ENCODE measurements at regions not wholly inside any gene's neighbourhood (a gene's known extent, or its start where the extent isn't known, plus 50 kb on each side); places are given as distances from the start of the nearest gene placed in this dataset.

DNA sequence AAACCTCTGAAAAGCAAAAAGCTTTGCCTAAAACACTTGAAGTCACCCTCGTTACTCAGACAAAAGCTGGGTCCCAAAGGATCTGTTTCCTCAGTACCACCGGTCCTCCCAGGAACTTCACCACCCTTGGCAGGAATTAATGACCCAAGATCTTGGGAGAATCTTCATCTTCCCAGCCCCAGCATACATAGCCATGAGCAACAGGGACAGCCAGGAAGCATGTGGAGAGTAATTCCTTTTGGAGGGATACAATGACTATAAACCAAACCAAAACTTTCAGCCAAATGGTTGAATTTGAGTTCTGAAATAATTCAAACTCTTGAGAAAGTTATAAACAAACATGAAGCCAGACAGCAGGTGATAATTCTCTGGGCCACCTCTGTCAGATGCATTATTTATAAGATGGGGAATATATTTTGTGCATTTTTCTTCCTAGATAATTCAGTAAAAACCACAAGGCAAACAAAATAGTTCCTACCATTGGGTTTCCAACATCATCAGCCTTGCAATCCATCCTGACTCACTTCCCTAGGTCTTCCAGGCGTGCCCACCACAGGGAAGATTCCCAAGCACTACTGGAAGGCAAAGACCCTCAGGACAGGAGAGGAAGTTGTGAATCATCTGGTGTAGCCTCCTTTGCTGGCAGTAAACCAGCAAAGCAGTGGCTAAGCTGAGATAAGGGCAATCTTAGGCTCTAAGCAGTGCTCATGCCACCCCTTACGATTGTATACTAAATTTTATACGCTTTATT is 71.7 kb upstream of the DRD2 start:
- Mint-ChIP-seq H3K36me3 (ENCODE audit: low read depth) (no peaks in the 10 kb centered on the region), H3K9me3 (no peaks in the 10 kb centered on the region), H3K27me3 (peaks cover 45% of the 10 kb centered on the region), H3K27ac (no peak overlapping the region), H3K4me1 (no peaks in the 10 kb centered on the region), H3K4me3 (no peak overlapping the region)
- DNase-seq, result no peak
- CTCF ChIA-PET, result no interaction called here
- POLR2A ChIA-PET, result no interaction called here

DNA sequence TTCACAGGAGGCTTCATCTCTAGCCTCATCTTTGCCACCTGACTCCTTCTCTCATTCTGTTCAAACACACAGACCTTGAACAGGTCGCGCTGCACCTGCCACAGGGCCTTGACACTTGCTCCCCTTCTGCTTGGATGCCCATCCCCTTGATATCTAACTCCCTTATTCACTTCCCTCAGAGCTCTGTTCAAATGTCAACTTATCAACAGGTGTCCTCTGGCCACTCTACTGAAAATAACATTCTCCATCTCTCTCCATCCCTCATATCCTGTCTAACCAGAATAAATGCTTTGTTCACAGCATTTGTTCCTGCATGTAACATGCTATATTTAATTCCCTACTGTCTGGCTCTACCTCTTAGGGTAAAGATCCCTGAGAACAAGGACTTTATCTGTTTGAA is 67.2 kb upstream of the DRD2 start:
- H3K9me3 Mint-ChIP-seq, result no peaks in the 10 kb centered on the region
- no peak overlapping the region for H3K4me3 Mint-ChIP-seq
- peaks cover 35% of the 10 kb centered on the region for H3K27me3 Mint-ChIP-seq
- H3K27ac Mint-ChIP-seq, result no peak overlapping the region
- H3K4me1 Mint-ChIP-seq, result no peaks in the 10 kb centered on the region
- ChIA-PET POLR2A (no interaction called here), CTCF (no interaction called here)
- DNase-seq, result no peak
- H3K36me3 Mint-ChIP-seq (ENCODE audit: low read depth), result no peaks in the 10 kb centered on the region

DNA sequence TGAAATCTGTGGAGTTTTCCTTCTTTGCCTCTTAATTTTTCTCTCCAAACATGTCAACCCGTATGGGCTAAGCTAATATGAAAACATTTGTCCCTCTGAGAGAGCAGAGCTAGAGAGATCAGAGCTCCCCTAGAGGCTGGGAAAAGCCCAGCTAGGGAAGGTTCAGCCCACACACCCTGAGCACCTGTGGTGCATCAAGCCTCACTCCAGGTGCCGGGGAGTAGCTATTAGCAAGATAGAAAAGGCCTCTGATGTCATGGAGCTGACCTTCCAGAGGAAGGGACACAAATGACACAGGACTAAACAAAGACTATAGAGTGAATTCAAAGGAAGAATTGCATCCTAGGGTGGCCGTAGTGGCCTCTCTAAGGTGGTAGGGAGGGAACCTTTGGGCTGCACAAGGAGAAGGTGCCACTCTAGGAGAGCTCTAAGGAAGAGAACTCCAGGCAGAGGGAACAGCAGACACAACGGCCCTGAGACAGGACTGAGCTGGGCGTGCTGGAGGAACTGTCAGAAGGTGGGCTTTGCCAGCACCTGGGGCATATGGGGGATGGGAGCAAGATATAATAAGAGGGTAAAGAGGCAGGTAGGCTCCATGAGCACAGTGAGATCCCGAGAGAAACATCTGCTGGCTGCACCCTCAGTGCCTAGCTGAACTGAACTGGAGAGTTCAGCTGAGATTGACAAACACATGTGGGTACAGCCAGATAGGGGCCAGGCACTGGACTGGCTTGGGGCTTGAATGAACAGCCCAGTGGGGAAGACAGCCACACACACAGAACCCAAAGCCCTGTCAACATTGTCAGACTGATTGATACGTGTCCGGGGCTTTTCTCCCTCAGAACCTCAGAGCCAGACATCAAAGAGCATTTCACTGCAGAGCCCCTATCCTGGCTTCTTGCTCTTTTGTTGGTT is 65.5 kb upstream of the DRD2 start:
- Mint-ChIP-seq H3K4me1 (no peaks in the 10 kb centered on the region), H3K36me3 (ENCODE audit: low read depth) (no peaks in the 10 kb centered on the region), H3K27me3 (peaks cover 31% of the 10 kb centered on the region), H3K9me3 (no peaks in the 10 kb centered on the region), H3K4me3 (no peak overlapping the region), H3K27ac (no peak overlapping the region)
- CTCF ChIA-PET, result interaction anchor here (1.2 to 1.5 kb wide), 2 partner anchors 10 to 233 kb away, joined by 4 to 7 read pairs; partner anchors contain the start of gene ZW10
- DNase-seq, result no peak
- POLR2A ChIA-PET, result no interaction called here

DNA sequence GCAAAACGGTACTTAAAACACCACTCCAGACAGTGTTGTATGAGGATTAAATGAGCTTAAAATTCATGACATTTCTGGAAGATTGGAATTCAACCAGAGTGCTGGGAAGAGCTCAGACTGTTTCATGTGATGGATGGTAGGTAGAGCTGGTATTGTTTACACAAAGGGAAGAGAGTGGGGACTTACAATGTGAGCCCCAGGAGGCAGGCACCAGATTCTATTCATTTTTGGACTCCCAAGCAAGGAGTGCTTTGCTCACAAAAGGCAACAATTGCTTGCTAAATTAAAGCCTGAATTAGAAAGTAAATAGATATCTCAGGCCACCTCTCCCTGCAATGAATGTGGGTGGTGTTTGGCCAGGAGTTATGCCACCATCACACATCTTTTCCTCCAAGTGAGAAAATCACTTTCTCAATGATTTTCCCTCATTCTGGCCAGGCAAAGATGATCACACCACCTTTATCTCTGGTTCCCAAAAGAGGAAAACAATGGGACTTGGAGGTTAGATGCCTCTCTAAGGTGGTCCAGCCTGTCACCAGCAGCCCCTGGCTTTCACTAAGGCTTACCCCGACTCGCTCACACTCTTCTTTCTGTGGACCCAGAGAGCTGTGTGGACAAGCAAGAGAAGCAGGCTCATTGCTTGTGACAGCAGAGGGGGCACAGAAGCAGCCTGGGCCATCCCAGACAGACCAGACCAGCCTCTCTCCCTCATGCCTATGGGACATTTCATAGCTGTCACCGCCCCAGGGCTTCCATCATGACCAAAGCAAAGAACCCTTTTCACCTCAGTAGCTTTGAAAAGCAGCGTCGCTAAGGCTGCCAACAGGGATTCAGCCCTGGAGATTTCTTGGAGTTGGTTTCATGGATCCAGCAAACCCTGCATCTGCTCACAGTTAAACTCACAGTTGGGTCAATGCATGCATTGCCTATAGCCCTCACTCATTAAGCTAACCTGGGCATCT is 63.5 kb upstream of the DRD2 start:
- CTCF ChIA-PET, result no interaction called here
- Mint-ChIP-seq H3K4me3 (no peak overlapping the region), H3K4me1 (no peaks in the 10 kb centered on the region), H3K9me3 (no peaks in the 10 kb centered on the region), H3K27ac (no peak overlapping the region), H3K27me3 (peaks cover 33% of the 10 kb centered on the region), H3K36me3 (ENCODE audit: low read depth) (no peaks in the 10 kb centered on the region)
- no peak for DNase-seq
- POLR2A ChIA-PET, result no interaction called here

DNA sequence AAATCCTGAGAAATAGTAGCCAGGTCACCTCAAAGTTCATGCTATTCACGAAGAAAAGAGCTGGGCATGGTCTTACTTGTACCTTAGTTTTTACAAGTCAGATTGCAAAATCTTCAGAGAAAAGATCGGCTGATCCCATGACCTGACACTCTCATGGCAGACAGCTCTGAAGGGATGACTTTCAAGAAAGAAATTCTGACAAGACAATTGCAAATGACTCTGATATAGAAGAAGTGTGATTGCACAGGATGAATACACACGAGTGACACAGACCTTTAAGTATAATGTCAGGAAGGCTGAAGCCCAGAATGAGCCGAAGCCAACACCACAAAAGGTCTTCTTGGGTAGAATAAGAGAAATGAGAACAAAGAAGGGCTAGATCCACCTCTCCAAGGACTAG is 59.4 kb upstream of the DRD2 start:
- Mint-ChIP-seq H3K9me3 (no peaks in the 10 kb centered on the region), H3K4me3 (no peak overlapping the region), H3K4me1 (no peaks in the 10 kb centered on the region), H3K27ac (no peak overlapping the region), H3K27me3 (peaks cover 35% of the 10 kb centered on the region), H3K36me3 (ENCODE audit: low read depth) (no peaks in the 10 kb centered on the region)
- ChIA-PET CTCF (interaction anchor here (1.0 to 3.1 kb wide), 2 partner anchors 196 to 228 kb away, joined by 5 to 12 read pairs; no protein-coding TSS in a partner anchor), POLR2A (no interaction called here)
- no peak for DNase-seq

DNA sequence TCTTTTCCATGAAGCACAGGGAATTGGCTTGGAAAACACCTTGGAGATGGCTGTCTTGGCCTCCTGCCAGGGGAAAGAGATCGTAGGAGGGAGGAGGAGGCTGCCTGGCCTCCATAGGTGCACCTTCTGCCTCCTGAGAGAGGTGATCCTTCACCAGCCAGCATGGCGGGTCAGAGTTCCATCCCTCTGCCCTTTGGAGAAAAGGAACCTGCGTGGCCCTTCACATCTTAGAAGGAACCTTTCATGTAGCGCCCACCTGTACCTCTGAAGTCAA is 58.2 kb upstream of the DRD2 start:
- CTCF ChIA-PET, result interaction anchor here (0.6 to 3.1 kb wide), 10 partner anchors 11 to 1245 kb away, joined by 3 to 12 read pairs (median 4); partner anchors contain the start of gene TTC12

DNA sequence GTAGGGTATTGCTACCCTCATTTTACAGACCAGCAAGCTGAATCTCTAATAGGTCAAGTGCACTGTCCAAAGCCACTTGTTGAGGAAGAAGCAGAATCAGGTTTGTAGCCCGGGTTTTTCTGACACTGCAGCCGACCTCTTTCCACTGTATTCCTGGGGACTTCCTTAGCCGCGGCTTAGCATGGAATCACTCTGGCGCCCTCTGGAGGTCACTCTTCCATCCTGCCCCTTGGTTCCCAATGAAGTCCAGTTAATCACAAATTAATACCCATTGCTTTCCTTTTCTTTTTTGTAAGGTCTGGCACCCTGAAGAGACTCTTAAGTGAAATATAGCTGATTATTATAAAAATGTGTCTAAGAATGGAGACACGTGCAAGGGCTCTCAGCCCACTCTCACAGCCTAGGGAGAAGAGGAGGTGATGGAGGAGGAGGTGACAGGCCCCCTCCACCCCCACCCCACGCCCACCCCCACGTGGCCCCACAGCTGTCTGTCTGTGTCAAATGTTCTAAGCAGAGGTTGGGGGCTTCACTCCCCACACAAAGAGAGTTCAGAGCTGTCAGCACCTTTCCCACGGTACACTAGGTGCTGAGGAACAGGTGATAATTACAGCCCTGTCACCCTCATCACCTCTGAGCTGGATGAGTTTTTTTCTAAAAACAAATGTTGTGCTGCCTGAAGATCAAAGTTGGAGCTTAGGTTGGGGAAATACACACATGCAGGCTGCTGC is 57.7 kb upstream of the DRD2 start:
- DNase-seq, result peak; percentile 57
- peaks cover 30% of the 10 kb centered on the region for H3K27me3 Mint-ChIP-seq
- no peaks in the 10 kb centered on the region for H3K4me1 Mint-ChIP-seq
- POLR2A ChIA-PET, result interaction anchor here (1.0 kb wide), 1 partner anchor 12 kb away, joined by 3 read pairs; no protein-coding TSS in a partner anchor
- no peaks in the 10 kb centered on the region for H3K36me3 Mint-ChIP-seq (ENCODE audit: low read depth)
- H3K27ac Mint-ChIP-seq, result no peak overlapping the region
- no peaks in the 10 kb centered on the region for H3K9me3 Mint-ChIP-seq
- CTCF ChIA-PET, result interaction anchor here (0.6 to 3.1 kb wide), 12 partner anchors 10 to 1244 kb away, joined by 3 to 12 read pairs (median 3); partner anchors contain the start of gene TTC12
- no peak overlapping the region for H3K4me3 Mint-ChIP-seq

More for the DNA sequence above, 58.2 kb upstream of the DRD2 start:
- no peaks in the 10 kb centered on the region for H3K9me3 Mint-ChIP-seq
- no peak overlapping the region for H3K4me3 Mint-ChIP-seq
- no peak overlapping the region for H3K27ac Mint-ChIP-seq
- no peaks in the 10 kb centered on the region for H3K4me1 Mint-ChIP-seq
- H3K27me3 Mint-ChIP-seq, result peaks cover 35% of the 10 kb centered on the region
- no peaks in the 10 kb centered on the region for H3K36me3 Mint-ChIP-seq (ENCODE audit: low read depth)
- POLR2A ChIA-PET, result no interaction called here
- DNase-seq, result no peak

DNA sequence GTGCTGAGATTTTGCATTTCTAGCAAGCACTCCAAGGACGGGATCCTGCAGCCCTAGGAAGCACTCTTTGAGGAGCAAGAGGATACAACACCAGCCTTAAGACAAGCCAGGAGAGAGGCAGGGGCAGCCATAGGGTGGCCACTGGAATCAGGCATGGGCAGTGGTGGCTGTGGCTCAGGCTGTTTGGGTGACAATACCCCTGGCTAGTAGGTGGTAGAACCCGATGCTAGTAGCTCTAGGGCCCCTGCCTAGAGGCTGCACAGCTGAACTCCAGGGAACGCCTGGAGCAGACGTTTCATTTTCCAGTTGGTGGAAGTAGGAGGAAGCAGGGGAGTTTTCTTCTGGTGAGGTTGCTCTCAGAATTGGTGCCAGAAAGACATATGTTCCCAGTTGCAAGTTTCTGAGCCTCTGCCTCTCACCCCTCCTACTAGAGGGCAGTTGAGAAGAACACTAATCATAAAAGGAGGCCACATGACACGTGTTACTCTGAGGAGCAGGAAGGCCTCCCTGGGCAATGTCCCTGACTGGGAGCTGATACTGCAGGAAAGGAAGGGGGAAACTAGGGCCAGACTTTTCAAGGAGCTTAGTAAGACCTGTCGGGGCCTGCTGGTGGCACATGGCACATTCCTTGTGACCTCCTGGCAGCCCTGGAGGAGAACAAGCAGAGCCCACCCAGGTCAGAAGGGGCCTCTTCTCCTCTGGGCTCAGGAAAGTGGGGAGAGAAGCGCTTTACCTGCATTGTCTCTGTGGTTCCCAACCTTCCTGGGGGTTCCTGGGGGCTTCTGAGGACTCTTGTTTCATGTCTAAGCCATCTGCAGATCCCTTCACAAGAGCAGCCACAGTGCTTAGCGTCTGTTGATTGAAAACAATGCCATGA is 56.6 kb upstream of the DRD2 start:
- ChIA-PET CTCF (interaction anchor here (0.8 to 3.1 kb wide), 7 partner anchors 9 to 364 kb away, joined by 3 to 12 read pairs (median 4); partner anchors contain the start of gene TTC12), POLR2A (interaction anchor here (1.0 kb wide), 1 partner anchor 11 kb away, joined by 3 read pairs; no protein-coding TSS in a partner anchor)
- Mint-ChIP-seq H3K4me3 (no peak overlapping the region), H3K36me3 (ENCODE audit: low read depth) (no peaks in the 10 kb centered on the region), H3K4me1 (no peaks in the 10 kb centered on the region), H3K27me3 (peaks cover 29% of the 10 kb centered on the region), H3K9me3 (no peaks in the 10 kb centered on the region), H3K27ac (no peak overlapping the region)
- DNase-seq, result no peak

DNA sequence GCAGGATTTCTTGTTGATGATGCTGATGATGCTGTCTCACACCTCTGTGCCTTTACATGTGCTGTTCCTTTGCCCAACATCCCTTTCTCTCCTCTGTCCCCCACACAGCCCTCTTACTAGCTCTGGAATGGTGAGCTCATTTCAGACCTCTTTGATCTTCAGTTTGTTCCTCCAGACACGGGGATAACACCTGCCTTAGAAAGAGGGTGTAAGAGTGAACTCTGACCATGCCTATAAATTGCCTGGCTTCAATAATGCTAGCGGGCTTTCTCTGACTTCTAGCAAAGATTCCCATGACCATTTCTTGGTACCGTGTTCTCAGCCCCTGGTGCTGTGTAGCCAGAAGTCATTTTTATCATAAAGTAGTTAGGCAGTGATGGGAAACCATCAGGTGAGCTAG is 55.9 kb upstream of the DRD2 start:
- H3K27me3 Mint-ChIP-seq, result peaks cover 32% of the 10 kb centered on the region
- no peak overlapping the region for H3K27ac Mint-ChIP-seq
- H3K4me3 Mint-ChIP-seq, result no peak overlapping the region
- H3K4me1 Mint-ChIP-seq, result no peaks in the 10 kb centered on the region
- no peaks in the 10 kb centered on the region for H3K9me3 Mint-ChIP-seq
- H3K36me3 Mint-ChIP-seq (ENCODE audit: low read depth), result no peaks in the 10 kb centered on the region
- POLR2A ChIA-PET, result no interaction called here
- DNase-seq, result no peak
- CTCF ChIA-PET, result interaction anchor here (0.7 to 2.8 kb wide), 3 partner anchors 9 to 468 kb away, joined by 3 to 7 read pairs (median 4); no protein-coding TSS in a partner anchor

DNA sequence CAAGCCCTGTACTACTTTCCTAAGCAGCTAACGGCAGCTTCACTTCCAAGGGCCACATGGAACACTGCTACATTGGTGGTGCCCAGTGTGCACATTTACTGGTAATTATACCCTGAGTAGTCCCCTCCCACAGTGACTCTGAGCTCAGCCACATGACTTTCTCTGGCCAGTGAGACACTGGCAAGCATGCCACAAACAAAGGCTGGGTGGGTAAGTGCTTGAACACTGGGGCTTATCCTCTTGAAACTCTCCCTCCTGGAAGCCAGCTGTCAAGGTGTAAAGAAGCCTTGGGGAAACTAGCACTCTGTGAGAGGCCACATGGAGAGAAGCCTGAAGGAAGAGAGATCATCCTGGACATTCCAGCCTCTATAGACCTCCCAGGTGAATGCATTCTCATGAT is 54.4 kb upstream of the DRD2 start:
- DNase-seq, result no peak
- POLR2A ChIA-PET, result no interaction called here
- H3K27ac Mint-ChIP-seq, result no peak overlapping the region
- H3K9me3 Mint-ChIP-seq, result no peaks in the 10 kb centered on the region
- H3K4me3 Mint-ChIP-seq, result no peak overlapping the region
- peaks cover 29% of the 10 kb centered on the region for H3K27me3 Mint-ChIP-seq
- no peaks in the 10 kb centered on the region for H3K36me3 Mint-ChIP-seq (ENCODE audit: low read depth)
- CTCF ChIA-PET, result interaction anchor here (2.8 kb wide), 1 partner anchor 11 kb away, joined by 7 read pairs; no protein-coding TSS in a partner anchor
- H3K4me1 Mint-ChIP-seq, result no peaks in the 10 kb centered on the region

DNA sequence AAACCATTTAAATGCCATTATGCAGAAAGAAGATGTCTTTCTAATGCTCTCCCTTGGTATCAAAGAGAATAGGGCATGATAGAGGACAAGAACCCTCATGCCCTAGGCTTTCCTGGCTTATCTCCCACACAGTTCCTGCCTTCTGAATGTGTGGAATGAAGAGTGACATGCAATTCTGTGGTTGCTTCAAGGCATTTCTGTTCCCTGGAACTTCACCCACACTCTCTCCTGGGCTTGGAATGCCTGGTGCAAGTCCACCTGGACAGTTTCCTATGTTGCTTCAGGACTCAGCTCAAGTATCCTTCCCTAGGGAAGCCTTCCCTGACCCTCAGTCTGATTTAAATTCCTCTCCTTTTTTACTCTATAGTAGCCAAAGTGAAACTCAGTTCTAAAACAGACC is 53.8 kb upstream of the DRD2 start:
- Mint-ChIP-seq H3K4me1 (no peaks in the 10 kb centered on the region), H3K27ac (no peak overlapping the region), H3K36me3 (ENCODE audit: low read depth) (no peaks in the 10 kb centered on the region), H3K4me3 (no peak overlapping the region), H3K9me3 (no peaks in the 10 kb centered on the region), H3K27me3 (peaks cover 27% of the 10 kb centered on the region)
- DNase-seq, result no peak
- ChIA-PET CTCF (no interaction called here), POLR2A (no interaction called here)

All from activated CD4-positive, alpha-beta memory T cell treated with anti-CD3 and anti-CD28 coated beads, Interleukin-2, amount 10 ng/mL, durations not matched to agents 7 days and 5 days (primary cell).